ENCODE measurements at regions not wholly inside any gene's neighbourhood (a gene's known extent, or its start where the extent isn't known, plus 50 kb on each side); places are given as distances from the start of the nearest gene placed in this dataset.

- Histone ChIP-seq H3K4me3 (ENCODE audit: low read length) (no peak overlapping the region), H3K9me2 (replicated peaks; ENCODE audit: control insufficient read depth, low read length) (no peaks in the 10 kb centered on the region), H3F3A (ENCODE audit: control insufficient read depth, insufficient read depth) (no peaks in the 10 kb centered on the region), H3K4me2 (ENCODE audit: low read length) (no peak overlapping the region), H3K27ac (ENCODE audit: low read depth, low read length) (no peak overlapping the region), H3K4me1 (ENCODE audit: control insufficient read depth, low read length) (no peaks in the 10 kb centered on the region), H3K27me3 (ENCODE audit: control insufficient read depth, low read length) (peaks cover 8% of the 10 kb centered on the region), H4K20me1 (ENCODE audit: control insufficient read depth, insufficient read depth, low read depth, low read length) (no peaks in the 10 kb centered on the region), H3K36me3 (ENCODE audit: control insufficient read depth, low read length) (no peaks in the 10 kb centered on the region), H3K9me3 (ENCODE audit: control insufficient read depth, insufficient read depth, low read length) (no peaks in the 10 kb centered on the region), H3K79me2 (ENCODE audit: control insufficient read depth, low read length) (no peaks in the 10 kb centered on the region)
- TF ChIP-seq EZH2phosphoT487 (IDR thresholded peaks at IDR 0.05; ENCODE audit: borderline replicate concordance, low read length): no peak
- no peak for TF ChIP-seq CTCF (IDR thresholded peaks at IDR 0.05; ENCODE audit: low read depth, low read length, poor library complexity, severe bottlenecking)
Measured at GRCh38 chr21:36535618-36536241, 55.8 kb upstream of the CLDN14 start.

- no peaks in the 10 kb centered on the region for H3K9me3 ChIP-seq (ENCODE audit: control insufficient read depth, insufficient read depth, low read length)
- no peak for TF ChIP-seq EZH2phosphoT487 (IDR thresholded peaks at IDR 0.05; ENCODE audit: borderline replicate concordance, low read length)
- TF ChIP-seq CTCF (IDR thresholded peaks at IDR 0.05; ENCODE audit: low read depth, low read length, poor library complexity, severe bottlenecking): no peak
- H4K20me1 ChIP-seq (ENCODE audit: control insufficient read depth, insufficient read depth, low read depth, low read length): no peaks in the 10 kb centered on the region
- H3K4me2 ChIP-seq (ENCODE audit: low read length): no peak overlapping the region
- no peaks in the 10 kb centered on the region for H3K9me2 ChIP-seq (replicated peaks; ENCODE audit: control insufficient read depth, low read length)
- no peak overlapping the region for H3K27ac ChIP-seq (ENCODE audit: low read depth, low read length)
- H3K27me3 ChIP-seq (ENCODE audit: control insufficient read depth, low read length): peaks cover 35% of the 10 kb centered on the region
- no peak overlapping the region for H3K4me3 ChIP-seq (ENCODE audit: low read length)
- no peaks in the 10 kb centered on the region for H3K4me1 ChIP-seq (ENCODE audit: control insufficient read depth, low read length)
- no peaks in the 10 kb centered on the region for H3K79me2 ChIP-seq (ENCODE audit: control insufficient read depth, low read length)
- no peaks in the 10 kb centered on the region for H3F3A ChIP-seq (ENCODE audit: control insufficient read depth, insufficient read depth)
- H3K36me3 ChIP-seq (ENCODE audit: control insufficient read depth, low read length): no peaks in the 10 kb centered on the region
Measured at GRCh38 chr21:36538761-36539160, 58.8 kb upstream of the CLDN14 start.

- no peaks in the 10 kb centered on the region for H3K36me3 ChIP-seq (ENCODE audit: control insufficient read depth, low read length)
- H4K20me1 ChIP-seq (ENCODE audit: control insufficient read depth, insufficient read depth, low read depth, low read length): no peaks in the 10 kb centered on the region
- no peaks in the 10 kb centered on the region for H3K79me2 ChIP-seq (ENCODE audit: control insufficient read depth, low read length)
- H3K9me2 ChIP-seq (replicated peaks; ENCODE audit: control insufficient read depth, low read length): no peaks in the 10 kb centered on the region
- H3K9me3 ChIP-seq (ENCODE audit: control insufficient read depth, insufficient read depth, low read length): no peaks in the 10 kb centered on the region
- TF ChIP-seq CTCF (IDR thresholded peaks at IDR 0.05; ENCODE audit: low read depth, low read length, poor library complexity, severe bottlenecking): no peak
- no peak for TF ChIP-seq EZH2phosphoT487 (IDR thresholded peaks at IDR 0.05; ENCODE audit: borderline replicate concordance, low read length)
- no peaks in the 10 kb centered on the region for H3K4me1 ChIP-seq (ENCODE audit: control insufficient read depth, low read length)
- no peak overlapping the region for H3K4me2 ChIP-seq (ENCODE audit: low read length)
- no peak overlapping the region for H3K4me3 ChIP-seq (ENCODE audit: low read length)
- no peak overlapping the region for H3K27ac ChIP-seq (ENCODE audit: low read depth, low read length)
- H3F3A ChIP-seq (ENCODE audit: control insufficient read depth, insufficient read depth): no peaks in the 10 kb centered on the region
- H3K27me3 ChIP-seq (ENCODE audit: control insufficient read depth, low read length): peaks cover 43% of the 10 kb centered on the region
Measured at GRCh38 chr21:36539434-36540150, 59.7 kb upstream of the CLDN14 start.
